ENCODE measurements at regions not wholly inside any gene's neighbourhood (a gene's known extent, or its start where the extent isn't known, plus 50 kb on each side); places are given as distances from the start of the nearest gene placed in this dataset.

DNA sequence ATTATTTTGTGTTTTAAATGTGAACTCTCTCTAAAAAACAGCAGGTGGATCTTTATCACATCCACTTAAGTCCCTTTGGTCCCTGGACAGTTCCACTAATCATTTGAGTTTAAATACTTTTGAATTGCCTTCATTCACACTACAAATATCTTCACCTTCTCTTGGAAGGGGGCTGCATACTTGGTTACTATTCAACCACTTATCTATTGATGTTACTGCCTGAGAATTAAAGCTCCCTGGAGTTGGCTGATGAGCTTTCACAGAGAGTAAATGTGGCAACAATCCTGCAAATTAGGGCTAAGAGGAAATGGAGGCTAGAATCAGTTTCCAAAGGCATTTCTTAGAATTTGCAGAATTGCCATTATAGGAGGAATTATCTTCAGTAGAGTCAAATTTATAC, 180.4 kb downstream of the ST8SIA4 start:
- ChIA-PET CTCF (no interaction called here), POLR2A (no interaction called here)
- Histone ChIP-seq H3K27ac (ENCODE audit: low read length) (no peak overlapping the region), H3K4me1 (ENCODE audit: control insufficient read depth, insufficient read depth, low read length) (no peaks in the 10 kb centered on the region), H3K4me3 (ENCODE audit: low read depth in 2 of 2, low read length in 2 of 2) (no peak overlapping the region), H3K36me3 (ENCODE audit: control insufficient read depth, insufficient read depth, low read length) (no peaks in the 10 kb centered on the region; the same call in 1 of the 2 replicates), H3K9me3 (ENCODE audit: control insufficient read depth, insufficient read depth, low read depth, low read length) (no peaks in the 10 kb centered on the region), H3K27me3 (ENCODE audit: control insufficient read depth, insufficient read depth, low read length) (no peaks in the 10 kb centered on the region)
- in situ Hi-C loops (cut with HindIII; ENCODE audit: low pct_unique_long_range_greater_than_20kb, low sequenced_read_pairs): no loop called here
- no peak for DNase-seq (ENCODE audit: low read depth, low spot score)
- intact Hi-C loops (cut with micrococcal nuclease; ENCODE audit: unreplicated experiment): no loop called here
- ATAC-seq: no peak
- BruUV-seq (replicated peaks): no TSS peak
- TF ChIP-seq CTCF (IDR thresholded peaks at IDR 0.05): no peak
- no peak for TF ChIP-seq TCF7L2 (IDR thresholded peaks at IDR 0.05; ENCODE audit: low read depth, low read length)
- TF ChIP-seq POLR2AphosphoS5 (IDR thresholded peaks at IDR 0.05; ENCODE audit: low read depth, low read length): no peak
- TF ChIP-seq SIN3A (IDR thresholded peaks at IDR 0.05; ENCODE audit: borderline replicate concordance, insufficient read depth, low read depth, low read length): no peak
- no peak for TF ChIP-seq REST (IDR thresholded peaks at IDR 0.05; ENCODE audit: insufficient read depth in 1 of 2, low read depth in 2 of 2, low read length in 1 of 2)

- CTCF ChIA-PET: no interaction called here
- no TSS peak for BruUV-seq (replicated peaks)
- no peaks in the 10 kb centered on the region for H3K4me1 ChIP-seq (ENCODE audit: control insufficient read depth, insufficient read depth, low read length)
- H3K36me3 ChIP-seq (ENCODE audit: control insufficient read depth, insufficient read depth, low read length): no peaks in the 10 kb centered on the region; the same call in 1 of the 2 replicates
- intact Hi-C loops (cut with micrococcal nuclease; ENCODE audit: unreplicated experiment) (no loop called here), in situ Hi-C loops (cut with HindIII; ENCODE audit: low pct_unique_long_range_greater_than_20kb, low sequenced_read_pairs) (no loop called here)
- ATAC-seq: no peak
- DNase-seq (ENCODE audit: low read depth, low spot score): no peak
- H3K27me3 ChIP-seq (ENCODE audit: control insufficient read depth, insufficient read depth, low read length): no peaks in the 10 kb centered on the region
- TF ChIP-seq POLR2AphosphoS5 (IDR thresholded peaks at IDR 0.05; ENCODE audit: low read depth, low read length): no peak
- no peak for TF ChIP-seq TCF7L2 (IDR thresholded peaks at IDR 0.05; ENCODE audit: low read depth, low read length)
- no peak for TF ChIP-seq REST (IDR thresholded peaks at IDR 0.05; ENCODE audit: insufficient read depth in 1 of 2, low read depth in 2 of 2, low read length in 1 of 2)
- no peak for TF ChIP-seq SIN3A (IDR thresholded peaks at IDR 0.05; ENCODE audit: borderline replicate concordance, insufficient read depth, low read depth, low read length)
- no peak for TF ChIP-seq CTCF (IDR thresholded peaks at IDR 0.05)
- POLR2A ChIA-PET: no interaction called here
- H3K27ac ChIP-seq (ENCODE audit: low read length): no peak overlapping the region
- no peaks in the 10 kb centered on the region for H3K9me3 ChIP-seq (ENCODE audit: control insufficient read depth, insufficient read depth, low read depth, low read length)
- H3K4me3 ChIP-seq (ENCODE audit: low read depth in 2 of 2, low read length in 2 of 2): no peak overlapping the region
These were observed 179.9 kb downstream of the ST8SIA4 start for GRCh38 chr5:100723229-100723628.
